BLaER1 (cell line): ENCODE measurements at regions not wholly inside any gene's neighbourhood (a gene's known extent, or its start where the extent isn't known, plus 50 kb on each side); places are given as distances from the start of the nearest gene placed in this dataset.
"Not testable (repeated sequence)": the region's sequence is repeated elsewhere in the genome, so short reads cannot be mapped to it uniquely, and the experiment has no call there.

Source experiments
- H3K27ac ChIP-seq: shearing (Covaris generic); formaldehyde crosslinking; 2 replicates; pipeline ENCODE4 v1.8.1; 2022
- H3K27me3 ChIP-seq: shearing (Covaris generic); formaldehyde crosslinking; 2 replicates; pipeline ENCODE4 v1.8.1; 2022
- H3K36me3 ChIP-seq: shearing (Covaris generic); formaldehyde crosslinking; 2 replicates; pipeline ENCODE4 v1.8.1; 2022
- H3K4me1 ChIP-seq: shearing (Covaris generic); formaldehyde crosslinking; 2 replicates; pipeline ENCODE4 v1.8.1; 2022
- H3K4me2 ChIP-seq: shearing (Covaris generic); formaldehyde crosslinking; 2 replicates; pipeline ENCODE4 v1.8.1; 2022
- H3K4me3 ChIP-seq: shearing (Covaris generic); formaldehyde crosslinking; 2 replicates; pipeline ENCODE4 v1.8.1; 2022
- H3K9ac ChIP-seq: shearing (Covaris generic); formaldehyde crosslinking; 2 replicates; pipeline ENCODE4 v1.8.1; 2022
- H3K9me3 ChIP-seq: shearing (Covaris generic); formaldehyde crosslinking; 2 replicates; pipeline ENCODE4 v1.8.1; 2022
- H4K20me1 ChIP-seq: shearing (Covaris generic); formaldehyde crosslinking; 2 replicates; pipeline ENCODE4 v1.8.1; 2022
- Cebpa-rat ChIP-seq: shearing (Covaris generic); IDR thresholded peaks from 2 replicates; pipeline ENCODE4 v1.8.1; 2022

GRCh38 chr21:31788581-31788980 is 56.7 kb upstream of the SCAF4 start:
- Histone ChIP-seq H4K20me1 (no peaks in the 10 kb centered on the region), H3K9ac (no peak overlapping the region), H3K36me3 (no peaks in the 10 kb centered on the region), H3K27me3 (no peaks in the 10 kb centered on the region), H3K9me3 (peaks cover 10% of the 10 kb centered on the region), H3K4me1 (peaks cover 7% of the 10 kb centered on the region), H3K4me2 (no peak overlapping the region), H3K4me3 (no peak overlapping the region), H3K27ac (no peak overlapping the region)
- no peak for TF ChIP-seq Cebpa-rat

DNA sequence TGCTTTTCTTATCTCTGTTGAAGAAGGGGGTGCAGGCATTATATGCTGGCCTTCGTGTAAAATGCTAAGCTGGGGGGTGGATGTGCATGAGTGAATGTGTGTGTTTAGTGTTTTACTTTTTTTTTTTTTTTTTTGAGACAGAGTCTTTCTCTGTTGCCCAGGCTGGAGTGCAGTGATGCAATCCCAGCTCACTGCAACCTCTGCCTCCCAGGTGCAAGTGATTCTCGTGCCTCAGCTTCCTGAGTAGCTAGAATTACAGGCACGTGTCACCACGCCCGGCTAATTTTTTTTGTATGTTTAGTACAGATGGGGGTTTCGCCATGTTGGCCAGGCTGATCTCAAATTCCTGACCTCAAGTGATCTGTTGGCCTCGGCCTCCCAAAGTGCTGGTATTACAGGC is 55.8 kb upstream of the SCAF4 start:
- not testable (repeated sequence) for H3K9ac ChIP-seq, H3K4me3 ChIP-seq
- peak; percentile 65; the same call in 1 of the 2 replicates for TF ChIP-seq Cebpa-rat

GRCh38 chr21:31786164-31786920 is 54.4 kb upstream of the SCAF4 start:
- Histone ChIP-seq H3K9ac (no peak overlapping the region), H4K20me1 (no peaks in the 10 kb centered on the region), H3K9me3 (peaks cover 10% of the 10 kb centered on the region), H3K4me1 (peaks cover 7% of the 10 kb centered on the region), H3K27me3 (no peaks in the 10 kb centered on the region; the same call in 1 of the 2 replicates), H3K4me2 (no peak overlapping the region), H3K4me3 (no peak overlapping the region), H3K36me3 (no peaks in the 10 kb centered on the region), H3K27ac (no peak overlapping the region)
- TF ChIP-seq Cebpa-rat = no peak

More for the DNA sequence above, 55.8 kb upstream of the SCAF4 start:
- not testable (repeated sequence) for H3K4me1 ChIP-seq, H3K27ac ChIP-seq, H3K27me3 ChIP-seq, H3K36me3 ChIP-seq, H4K20me1 ChIP-seq
- Histone ChIP-seq H3K4me2 (peak overlapping the region; percentile 17; the same call in 1 of the 2 replicates), H3K9me3 (peaks cover 10% of the 10 kb centered on the region)

DNA sequence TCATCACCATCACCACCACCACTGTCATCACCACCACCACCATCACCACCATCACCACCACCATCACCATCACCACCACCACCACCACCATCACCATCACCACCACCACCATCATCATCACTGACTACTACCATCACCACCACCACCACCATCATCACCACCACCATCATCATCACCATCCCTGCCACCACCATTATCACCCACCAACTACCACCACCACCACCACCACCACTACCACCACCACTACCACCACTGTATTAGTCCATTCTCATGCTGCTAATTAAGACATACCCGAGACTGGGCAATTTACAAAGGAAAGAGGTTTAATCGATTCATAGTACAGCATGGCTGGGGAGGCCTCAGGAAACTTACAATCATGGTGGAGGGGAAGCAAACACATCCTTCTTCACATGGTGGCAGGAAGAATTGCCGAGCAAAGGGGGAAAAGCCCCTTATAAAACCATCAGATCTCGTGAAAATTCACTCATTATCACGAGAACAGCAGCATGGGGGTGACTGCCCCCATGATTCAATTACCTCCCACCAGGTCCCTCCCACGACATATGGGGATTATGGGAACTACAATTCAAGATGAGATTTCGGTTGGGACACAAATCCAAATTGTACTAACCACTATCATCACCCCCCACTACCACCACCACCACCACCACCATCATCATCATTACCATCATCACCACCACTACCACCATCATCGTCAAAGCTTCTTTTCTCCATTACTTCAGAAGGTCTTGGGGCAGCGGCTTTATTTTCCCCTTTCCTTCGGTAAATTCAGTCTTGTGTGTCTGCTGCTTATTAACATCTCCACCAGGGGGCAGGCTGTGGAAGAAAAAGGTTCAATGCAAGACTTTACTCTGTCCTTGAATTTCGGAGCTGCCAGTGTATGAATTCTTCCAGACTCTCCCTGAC is 53.6 kb upstream of the SCAF4 start:
- not testable (repeated sequence) for H3K4me2 ChIP-seq, H3K27me3 ChIP-seq, H3K9me3 ChIP-seq, H4K20me1 ChIP-seq, H3K27ac ChIP-seq, H3K4me1 ChIP-seq, H3K36me3 ChIP-seq, H3K9ac ChIP-seq, H3K4me3 ChIP-seq

DNA sequence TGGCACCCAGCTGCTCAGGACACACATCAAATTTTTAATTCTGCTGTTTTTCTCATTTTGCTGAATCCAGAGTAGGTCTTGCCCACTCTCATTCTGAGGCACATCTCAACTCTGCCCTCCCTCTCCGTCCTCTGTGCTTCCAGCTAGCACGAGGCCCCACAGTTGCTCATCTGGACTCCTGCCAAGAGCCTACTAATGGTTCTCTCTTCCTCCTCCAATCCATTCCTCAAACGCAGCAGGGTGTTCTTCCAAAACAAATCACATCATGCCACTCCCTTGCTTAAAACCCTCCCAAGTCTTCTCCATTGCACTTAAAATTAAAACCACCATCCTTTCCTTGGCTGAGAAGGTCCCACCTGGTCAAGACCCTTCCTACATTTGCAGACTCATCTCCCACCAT is 49.8 kb upstream of the SCAF4 start:
- Histone ChIP-seq H3K4me3 (no peak overlapping the region), H4K20me1 (no peaks in the 10 kb centered on the region), H3K36me3 (no peaks in the 10 kb centered on the region)

More for the DNA sequence above, 49.8 kb upstream of the SCAF4 start:
- Histone ChIP-seq H3K9me3 (no peaks in the 10 kb centered on the region), H3K4me1 (no peaks in the 10 kb centered on the region), H3K9ac (no peak overlapping the region), H3K27me3 (no peaks in the 10 kb centered on the region; the same call in 1 of the 2 replicates), H3K4me2 (no peak overlapping the region), H3K27ac (no peak overlapping the region)
- no peak for TF ChIP-seq Cebpa-rat
